ENCODE measurements at regions not wholly inside any gene's neighbourhood (a gene's known extent, or its start where the extent isn't known, plus 50 kb on each side); places are given as distances from the start of the nearest gene placed in this dataset.

- DNase-seq (ENCODE audit: low read depth) = no peak
Measured at GRCh38 chr16:86806181-86806837, 228.0 kb downstream of the FOXL1 start.

GRCh38 chr16:86806838-86807351 lies 228.5 kb downstream of the FOXL1 start:
- DNase-seq (ENCODE audit: low read depth) = no peak

GRCh38 chr16:86808863-86809444 lies 230.6 kb downstream of the FOXL1 start:
- no peak for DNase-seq (ENCODE audit: low read depth)

- no peak for DNase-seq (ENCODE audit: low read depth)
Measured at GRCh38 chr16:86809458-86809955, 231.2 kb downstream of the FOXL1 start.

- no peak for DNase-seq (ENCODE audit: low read depth)
Measured at GRCh38 chr16:86810062-86810461, 231.7 kb downstream of the FOXL1 start.

- DNase-seq (ENCODE audit: low read depth) = no peak
Measured at GRCh38 chr16:86812363-86812970, 234.1 kb downstream of the FOXL1 start.

- DNase-seq (ENCODE audit: low read depth) = no peak
Measured at GRCh38 chr16:86814256-86814655, 235.9 kb downstream of the FOXL1 start.

GRCh38 chr16:86816930-86817625 lies 238.7 kb downstream of the FOXL1 start:
- no peak for DNase-seq (ENCODE audit: low read depth)

- no peak for DNase-seq (ENCODE audit: low read depth)
Measured at GRCh38 chr16:86818671-86819532, 240.6 kb downstream of the FOXL1 start.

- no peak for DNase-seq (ENCODE audit: low read depth)
Measured at GRCh38 chr16:86819533-86819892, 241.2 kb downstream of the FOXL1 start.

GRCh38 chr16:86821895-86822294 lies 243.5 kb downstream of the FOXL1 start:
- no peak for DNase-seq (ENCODE audit: low read depth)

- no peak for DNase-seq (ENCODE audit: low read depth)
Measured at GRCh38 chr16:86823125-86823524, 244.8 kb downstream of the FOXL1 start.

- no peak for DNase-seq (ENCODE audit: low read depth)
Measured at GRCh38 chr16:86823888-86824671, 245.7 kb downstream of the FOXL1 start.

GRCh38 chr16:86824751-86825296 lies 246.5 kb downstream of the FOXL1 start:
- DNase-seq (ENCODE audit: low read depth) = no peak

GRCh38 chr16:86825631-86826030 lies 247.3 kb downstream of the FOXL1 start:
- no peak for DNase-seq (ENCODE audit: low read depth)

- DNase-seq (ENCODE audit: low read depth) = no peak
Measured at GRCh38 chr16:86826941-86827340, 248.6 kb downstream of the FOXL1 start.

- DNase-seq (ENCODE audit: low read depth) = no peak
Measured at GRCh38 chr16:86827521-86827920, 249.2 kb downstream of the FOXL1 start.

- no peak for DNase-seq (ENCODE audit: low read depth)
Measured at GRCh38 chr16:86828202-86828601, 249.9 kb downstream of the FOXL1 start.

- no peak for DNase-seq (ENCODE audit: low read depth)
Measured at GRCh38 chr16:86828653-86829052, 250.3 kb downstream of the FOXL1 start.

GRCh38 chr16:86831366-86831765 lies 253.0 kb downstream of the FOXL1 start:
- DNase-seq (ENCODE audit: low read depth) = no peak

- no peak for DNase-seq (ENCODE audit: low read depth)
Measured at GRCh38 chr16:86833136-86833535, 254.8 kb downstream of the FOXL1 start.
